ENCODE measurements at regions not wholly inside any gene's neighbourhood (a gene's known extent, or its start where the extent isn't known, plus 50 kb on each side); places are given as distances from the start of the nearest gene placed in this dataset.

GRCh38 chrX:116873671-116874070, 410.9 kb upstream of the CT83 start:
- TF ChIP-seq CTCF (IDR thresholded peaks at IDR 0.05) (no peak), EP300 (IDR thresholded peaks at IDR 0.05) (no peak), POLR2A (IDR thresholded peaks at IDR 0.05) (no peak)
